Adrenal gland (tissue), 9 donors: ENCODE measurements at regions not wholly inside any gene's neighbourhood (a gene's known extent, or its start where the extent isn't known, plus 50 kb on each side); places are given as distances from the start of the nearest gene placed in this dataset.

Source experiments
- DNase-seq, 7 donors: peaks; one replicate each; pipeline ENCODE4 v3.0.0-alpha.2; 2019 to 2020
- H3K27ac ChIP-seq, 5 donors: fragments of 200-600 bp; sonication (generic) in 4 of 5; 1 replicate in 3 of 5; 2 replicates in 2 of 5; pipeline versions ENCODE4 v1.5.1 to v1.8.0; 2016 to 2020; ENCODE audit warnings: mild to moderate bottlenecking in 1 of 5
- H3K27me3 ChIP-seq: fragments of 200-600 bp; 2 replicates; pipeline ENCODE4 v1.8.0; 2021
- H3K36me3 ChIP-seq, 2 donors: fragments of 200-600 bp; replicated peaks in 1 of 2; 1 replicate in 1 of 2; 2 replicates in 1 of 2; pipeline versions ENCODE4 v1.5.1 to v1.8.0; 2018 to 2022
- H3K4me1 ChIP-seq, 2 donors: fragments of 200-600 bp; replicated peaks in 1 of 2; 1 replicate in 1 of 2; 2 replicates in 1 of 2; pipeline versions ENCODE4 v1.5.1 to v1.8.0; 2018 to 2021
- H3K4me3 ChIP-seq, 4 donors: fragments of 200-600 bp; sonication (generic) in 3 of 4; one replicate each; pipeline ENCODE4 v1.5.1; 2016 to 2018
- H3K9me3 ChIP-seq, 3 donors: fragments of 200-600 bp; sonication (generic) in 1 of 3; replicated peaks in 1 of 3; 1 replicate in 2 of 3; 2 replicates in 1 of 3; pipeline versions ENCODE4 v1.5.1 to v1.8.0; 2016 to 2021
- CTCF ChIP-seq, 6 experiments: fragments of 450-650 bp in 4 of 6; fragments of 200-600 bp in 2 of 6; sonication (generic) in 1 of 6; IDR thresholded peaks; 1 replicate in 5 of 6; 2 replicates in 1 of 6; pipeline versions ENCODE4 v1.5.1 to v1.8.0; 2016 to 2021; ENCODE audit warnings: antibody characterized with exemption in 6 of 6, mild to moderate bottlenecking in 2 of 6, moderate library complexity in 1 of 6
- POLR2A ChIP-seq, 2 donors: fragments of 450-650 bp; IDR thresholded peaks; one replicate each; pipeline ENCODE4 v1.6.1; 2017; ENCODE audit warnings: antibody characterized with exemption in 2 of 2, mild to moderate bottlenecking in 2 of 2, moderate library complexity in 1 of 2
- WGBS, 4 donors: extraction: QIAGEN DNeasy Blood & Tissue Kit in 2 of 4; methylation state at CpG; one replicate each; pipeline versions ENCODE4 v1.1.5 to v1.1.7; 2013 to 2017; 5-methylcytosine and 5-hydroxymethylcytosine counted together
- intact Hi-C, 2 donors: fragments of 100-400 bp; cut with DNase I; formaldehyde crosslinking; loops; one replicate each; pipeline versions ENCODE4 v1.14.1 to v1.15.0; 2022 to 2023
- donor health status: healthy with polysubstance abuse.
- donor health status: Bipolar disorder and iron deficiency.
- donor health status: DM: yes; HTN: yes; CAD: no.
- donor health status: DM: no; HTN: no; CAD: no.
- donor health status: DM: no; HTN: no; CAD: no.

DNA sequence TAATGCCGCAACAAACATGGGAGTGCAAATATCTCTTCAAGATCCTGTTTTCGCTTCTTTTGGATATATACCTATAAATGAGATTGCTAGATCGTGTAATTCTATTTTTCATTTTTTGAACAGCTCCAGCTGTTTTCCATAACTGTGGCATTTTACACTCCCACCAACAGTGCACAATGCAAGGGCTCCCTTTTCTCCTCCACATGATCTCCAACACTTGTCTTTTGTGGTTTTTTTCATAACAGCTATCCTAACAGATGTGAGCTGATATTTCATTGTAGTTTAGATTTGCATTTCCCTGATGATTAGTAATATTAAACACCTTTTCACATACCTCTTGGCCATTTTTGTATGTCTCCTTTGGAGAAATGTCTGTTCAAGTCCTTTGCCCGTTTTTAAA lies 58.6 kb upstream of the TJP1 start:
- no peak overlapping the region for H3K27ac ChIP-seq
- no peak for TF ChIP-seq POLR2A (IDR thresholded peaks at IDR 0.05)
- no peak for TF ChIP-seq CTCF (IDR thresholded peaks at IDR 0.05)
- no peaks in the 10 kb centered on the region for H3K9me3 ChIP-seq
- no peaks in the 10 kb centered on the region for H3K27me3 ChIP-seq
- H3K36me3 ChIP-seq, result no peaks in the 10 kb centered on the region
- no peaks in the 10 kb centered on the region for H3K4me1 ChIP-seq
- WGBS, 4 donors, result 80 to 92% (median 86%) methylated on average over 4 of the region's 4 CpGs
- no peak for DNase-seq
- no peak overlapping the region for H3K4me3 ChIP-seq
- intact Hi-C loops, result no loop called here

DNA sequence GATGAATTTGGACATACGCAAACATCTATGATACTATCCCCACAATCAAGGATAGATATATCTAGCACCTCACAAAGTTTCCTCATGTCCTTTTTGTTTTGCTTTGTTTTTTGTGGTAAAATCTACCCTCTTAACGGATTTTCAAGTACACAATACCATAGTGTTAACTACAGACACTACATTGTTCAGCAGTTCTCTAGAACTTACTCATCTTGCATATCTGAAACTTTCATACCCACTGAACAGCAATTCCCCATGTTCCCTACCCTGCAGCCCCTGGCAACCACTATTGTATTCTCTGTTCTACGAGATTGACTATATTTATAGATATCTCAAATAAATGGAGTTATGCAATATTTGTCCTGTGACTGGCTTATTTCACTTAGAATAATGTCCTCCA lies 58.1 kb upstream of the TJP1 start:
- Histone ChIP-seq H3K36me3 (no peaks in the 10 kb centered on the region), H3K27ac (no peak overlapping the region), H3K9me3 (no peaks in the 10 kb centered on the region), H3K4me1 (no peaks in the 10 kb centered on the region), H3K4me3 (no peak overlapping the region), H3K27me3 (no peaks in the 10 kb centered on the region)
- TF ChIP-seq CTCF (IDR thresholded peaks at IDR 0.05), result no peak
- intact Hi-C loops, result no loop called here
- WGBS, 4 donors, result 69 to 75% (median 72%) methylated on average over 3 of the region's 3 CpGs
- DNase-seq, result no peak

DNA sequence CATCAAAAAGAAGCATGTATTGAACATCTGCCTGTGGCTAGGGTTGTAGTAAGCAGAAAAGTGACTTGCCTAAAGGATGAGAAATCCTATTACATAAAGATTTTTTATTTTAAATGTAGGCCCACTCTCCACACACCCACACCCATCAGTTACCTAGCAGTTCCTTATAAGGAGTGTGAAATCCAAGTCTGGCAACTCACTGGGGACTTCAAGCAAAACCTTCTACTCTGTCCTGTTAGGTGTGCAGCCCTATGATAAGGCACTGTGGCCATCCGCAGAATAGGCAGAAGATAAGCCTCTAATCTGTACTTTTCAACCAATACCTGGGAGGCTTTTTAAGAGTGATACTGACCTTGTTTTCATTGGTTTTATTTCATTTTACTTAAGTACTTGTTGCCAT lies 52.7 kb upstream of the TJP1 start:
- no peaks in the 10 kb centered on the region for H3K27me3 ChIP-seq
- peaks cover 5 to 19% of the 10 kb centered on the region in 2 donors for H3K4me1 ChIP-seq
- DNase-seq, result no peak
- 90 to 94% (median 92%) methylated on average over 1 of the region's 1 CpG for WGBS, 4 donors
- H3K9me3 ChIP-seq, result no peaks in the 10 kb centered on the region
- H3K27ac ChIP-seq, result no peak overlapping the region
- H3K4me3 ChIP-seq, result no peak overlapping the region
- intact Hi-C loops, result loop anchor here in 1 of 2 donors (10.0 kb wide), 1 partner anchor 50 kb away; the partner anchor contains the start of gene TJP1
- no peak for TF ChIP-seq POLR2A (IDR thresholded peaks at IDR 0.05)
- TF ChIP-seq CTCF (IDR thresholded peaks at IDR 0.05), result no peak
- H3K36me3 ChIP-seq, result no peaks in the 10 kb centered on the region

- H3K27ac ChIP-seq, result no peak overlapping the region
- no peak overlapping the region for H3K4me3 ChIP-seq
- intact Hi-C loops, result loop anchor here in 1 of 2 donors (10.0 kb wide), 1 partner anchor 49 kb away; the partner anchor contains the start of gene TJP1
- no peaks in the 10 kb centered on the region for H3K27me3 ChIP-seq
- H3K36me3 ChIP-seq, result no peaks in the 10 kb centered on the region
- WGBS, 4 donors, result 91 to 94% (median 93%) methylated on average over 9 of the region's 9 CpGs
- H3K9me3 ChIP-seq, result no peaks in the 10 kb centered on the region
- TF ChIP-seq CTCF (IDR thresholded peaks at IDR 0.05), result no peak
- TF ChIP-seq POLR2A (IDR thresholded peaks at IDR 0.05), result no peak
- H3K4me1 ChIP-seq, result peaks cover 5 to 23% of the 10 kb centered on the region in 2 donors
- no peak for DNase-seq
Observed at GRCh38 chr15:29873947-29874411, 51.7 kb upstream of the TJP1 start.
